ENCODE measurements at regions not wholly inside any gene's neighbourhood (a gene's known extent, or its start where the extent isn't known, plus 50 kb on each side); places are given as distances from the start of the nearest gene placed in this dataset.

GRCh38 chr15:39508536-39508935, 72.3 kb upstream of the THBS1 start:
- no peak for ATAC-seq
- POLR2A ChIA-PET: no interaction called here
- no peak for DNase-seq (ENCODE audit: low spot score)
- Mint-ChIP-seq H3K4me3 (no peak overlapping the region), H3K27me3 (ENCODE audit: low read depth) (no peaks in the 10 kb centered on the region), H3K27ac (no peak overlapping the region), H3K36me3 (no peaks in the 10 kb centered on the region), H3K9me3 (no peaks in the 10 kb centered on the region), H3K4me1 (no peaks in the 10 kb centered on the region)
- TF ChIP-seq ZNF138 (CRISPR knock-in tag; conservative IDR thresholded peaks at IDR 0.05): no peak
- no peak for TF ChIP-seq HMGXB4 (CRISPR knock-in tag; IDR thresholded peaks at IDR 0.05)
- TF ChIP-seq GABPB1 (CRISPR knock-in tag; IDR thresholded peaks at IDR 0.05): no peak
- TF ChIP-seq ELF4 (CRISPR knock-in tag; IDR thresholded peaks at IDR 0.05; ENCODE audit: low read depth): no peak
- TF ChIP-seq ZNF416 (CRISPR knock-in tag; IDR thresholded peaks at IDR 0.05): no peak
- TF ChIP-seq RORB (CRISPR knock-in tag; IDR thresholded peaks at IDR 0.05): no peak
- no peak for TF ChIP-seq ERG (CRISPR knock-in tag; IDR thresholded peaks at IDR 0.05)
- no peak for TF ChIP-seq ZNF425 (CRISPR knock-in tag; conservative IDR thresholded peaks at IDR 0.05)
- TF ChIP-seq USF1 (CRISPR knock-in tag; IDR thresholded peaks at IDR 0.05): no peak
- no peak for TF ChIP-seq ZMAT4 (CRISPR knock-in tag; IDR thresholded peaks at IDR 0.05)
- no peak for TF ChIP-seq ZNF671 (CRISPR knock-in tag; IDR thresholded peaks at IDR 0.05)
- TF ChIP-seq ATF6 (CRISPR knock-in tag; IDR thresholded peaks at IDR 0.05): no peak
- no peak for TF ChIP-seq MYBL2 (CRISPR knock-in tag; IDR thresholded peaks at IDR 0.05)
- CTCF ChIA-PET: no interaction called here

GRCh38 chr15:39510001-39510701, 70.7 kb upstream of the THBS1 start:
- TF ChIP-seq KAT7 (CRISPR knock-in tag; IDR thresholded peaks at IDR 0.05; ENCODE audit: borderline replicate concordance): no peak
- TF ChIP-seq TEAD4 (CRISPR knock-in tag; IDR thresholded peaks at IDR 0.05): no peak
- no peak for TF ChIP-seq TEAD1 (CRISPR knock-in tag; IDR thresholded peaks at IDR 0.05)
- no peak for TF ChIP-seq FOXK1 (CRISPR knock-in tag; IDR thresholded peaks at IDR 0.05)
- TF ChIP-seq CBFB (CRISPR knock-in tag; IDR thresholded peaks at IDR 0.05; ENCODE audit: low read depth): no peak
- TF ChIP-seq RORB (CRISPR knock-in tag; IDR thresholded peaks at IDR 0.05): no peak
- TF ChIP-seq OVOL2 (CRISPR knock-in tag; IDR thresholded peaks at IDR 0.05; ENCODE audit: borderline replicate concordance): no peak
- TF ChIP-seq ZBTB43 (CRISPR knock-in tag; IDR thresholded peaks at IDR 0.05): no peak
- no peak for TF ChIP-seq FOXJ3 (CRISPR knock-in tag; IDR thresholded peaks at IDR 0.05; ENCODE audit: borderline replicate concordance)
- TF ChIP-seq FOXP4 (CRISPR knock-in tag; IDR thresholded peaks at IDR 0.05): no peak
- POLR2A ChIA-PET: no interaction called here
- DNase-seq (ENCODE audit: low spot score) (no peak), ATAC-seq (no peak)
- peaks cover 15% of the 10 kb centered on the region for H3K9me3 Mint-ChIP-seq
- no peaks in the 10 kb centered on the region for H3K4me1 Mint-ChIP-seq
- no peaks in the 10 kb centered on the region; the same call in 1 of the 2 replicates for H3K27me3 Mint-ChIP-seq (ENCODE audit: low read depth)
- H3K27ac Mint-ChIP-seq: no peak overlapping the region
- H3K4me3 Mint-ChIP-seq: no peak overlapping the region
- peaks cover 5% of the 10 kb centered on the region; the same call in 1 of the 2 replicates for H3K36me3 Mint-ChIP-seq
- CTCF ChIA-PET: interaction anchor here (1.2 kb wide), 1 partner anchor 70 kb away, joined by 3 read pairs; no protein-coding TSS in a partner anchor
